ENCODE measurements at regions not wholly inside any gene's neighbourhood (a gene's known extent, or its start where the extent isn't known, plus 50 kb on each side); places are given as distances from the start of the nearest gene placed in this dataset.

DNA sequence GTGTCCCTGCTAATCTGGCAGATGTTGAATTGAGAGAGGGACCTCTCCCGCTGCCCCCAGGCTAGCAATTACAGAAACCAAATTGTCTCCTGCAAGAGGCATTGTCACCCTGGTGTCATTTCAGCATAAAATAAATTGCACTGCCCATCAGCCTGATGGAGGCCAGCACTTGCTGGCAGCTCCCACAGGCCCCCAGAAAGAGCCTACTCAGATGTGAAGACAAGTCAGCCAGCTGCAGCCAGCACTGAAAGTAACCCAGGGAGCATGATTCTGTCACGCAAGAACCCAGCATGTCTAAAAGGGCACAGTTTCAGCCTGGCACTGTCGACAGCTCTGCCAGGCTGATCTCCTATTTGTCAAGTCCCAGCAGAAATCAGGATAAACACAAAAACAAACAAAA is 110.3 kb upstream of the CTTNBP2NL start:
- Histone ChIP-seq H3K4me2 (ENCODE audit: low read depth, low read length, poor library complexity, severe bottlenecking) (no peak overlapping the region), H3K79me2 (ENCODE audit: insufficient read depth, low read length) (no peaks in the 10 kb centered on the region), H2AFZ (ENCODE audit: low read depth, low read length, severe bottlenecking) (no peak overlapping the region), H3K27me3 (ENCODE audit: low read length) (no peaks in the 10 kb centered on the region), H3K4me3 (ENCODE audit: insufficient read depth, low read length, poor library complexity, severe bottlenecking) (no peak overlapping the region), H3K36me3 (ENCODE audit: low read length) (no peaks in the 10 kb centered on the region), H3K9me3 (ENCODE audit: insufficient read depth, low read length) (no peaks in the 10 kb centered on the region), H4K20me1 (ENCODE audit: low read depth, low read length) (no peaks in the 10 kb centered on the region), H3K9me2 (replicated peaks; ENCODE audit: insufficient read depth, low read length) (no peaks in the 10 kb centered on the region), H3F3A (ENCODE audit: insufficient read depth) (no peaks in the 10 kb centered on the region), H3K27ac (ENCODE audit: low read depth, low read length) (no peak overlapping the region), H3K9ac (ENCODE audit: low read length) (no peak overlapping the region)
- TF ChIP-seq EZH2phosphoT487 (conservative IDR thresholded peaks at IDR 0.05; ENCODE audit: low read length), result no peak
- TF ChIP-seq, protein P1, sequence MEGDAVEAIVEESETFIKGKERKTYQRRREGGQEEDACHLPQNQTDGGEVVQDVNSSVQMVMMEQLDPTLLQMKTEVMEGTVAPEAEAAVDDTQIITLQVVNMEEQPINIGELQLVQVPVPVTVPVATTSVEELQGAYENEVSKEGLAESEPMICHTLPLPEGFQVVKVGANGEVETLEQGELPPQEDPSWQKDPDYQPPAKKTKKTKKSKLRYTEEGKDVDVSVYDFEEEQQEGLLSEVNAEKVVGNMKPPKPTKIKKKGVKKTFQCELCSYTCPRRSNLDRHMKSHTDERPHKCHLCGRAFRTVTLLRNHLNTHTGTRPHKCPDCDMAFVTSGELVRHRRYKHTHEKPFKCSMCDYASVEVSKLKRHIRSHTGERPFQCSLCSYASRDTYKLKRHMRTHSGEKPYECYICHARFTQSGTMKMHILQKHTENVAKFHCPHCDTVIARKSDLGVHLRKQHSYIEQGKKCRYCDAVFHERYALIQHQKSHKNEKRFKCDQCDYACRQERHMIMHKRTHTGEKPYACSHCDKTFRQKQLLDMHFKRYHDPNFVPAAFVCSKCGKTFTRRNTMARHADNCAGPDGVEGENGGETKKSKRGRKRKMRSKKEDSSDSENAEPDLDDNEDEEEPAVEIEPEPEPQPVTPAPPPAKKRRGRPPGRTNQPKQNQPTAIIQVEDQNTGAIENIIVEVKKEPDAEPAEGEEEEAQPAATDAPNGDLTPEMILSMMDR (IDR thresholded peaks at IDR 0.05; ENCODE audit: insufficient read depth, low read length, poor library complexity, severe bottlenecking), result no peak

DNA sequence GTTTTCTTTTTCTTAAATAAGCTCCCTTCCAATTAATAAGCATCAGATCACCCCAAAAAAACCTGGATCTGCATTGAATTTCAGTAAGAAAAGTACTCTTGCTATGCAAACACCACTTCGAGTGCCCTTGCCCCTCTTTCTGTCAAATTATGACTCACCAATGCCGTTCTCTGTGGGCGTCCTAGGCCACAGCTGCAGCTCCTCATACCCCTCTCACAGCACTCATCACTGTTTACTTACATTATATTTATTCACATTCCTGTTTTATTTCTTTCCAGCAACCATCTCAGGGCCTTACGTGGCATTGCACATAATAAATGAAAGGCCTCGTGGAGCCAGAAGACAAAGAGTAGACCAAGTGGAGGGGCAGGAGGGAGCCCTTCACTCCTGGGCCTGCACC is 99.1 kb upstream of the CTTNBP2NL start:
- no peaks in the 10 kb centered on the region for H3K9me3 ChIP-seq (ENCODE audit: insufficient read depth, low read length)
- H3K4me3 ChIP-seq (ENCODE audit: insufficient read depth, low read length, poor library complexity, severe bottlenecking), result no peak overlapping the region
- no peaks in the 10 kb centered on the region for H3K79me2 ChIP-seq (ENCODE audit: insufficient read depth, low read length)
- no peak overlapping the region for H3K4me2 ChIP-seq (ENCODE audit: low read depth, low read length, poor library complexity, severe bottlenecking)
- TF ChIP-seq EZH2phosphoT487 (conservative IDR thresholded peaks at IDR 0.05; ENCODE audit: low read length), result no peak
- TF ChIP-seq, protein P1 (IDR thresholded peaks at IDR 0.05; ENCODE audit: insufficient read depth, low read length, poor library complexity, severe bottlenecking), result no peak
- no peaks in the 10 kb centered on the region for H3K9me2 ChIP-seq (replicated peaks; ENCODE audit: insufficient read depth, low read length)
- no peaks in the 10 kb centered on the region for H4K20me1 ChIP-seq (ENCODE audit: low read depth, low read length)
- no peak overlapping the region for H3K9ac ChIP-seq (ENCODE audit: low read length)
- no peaks in the 10 kb centered on the region for H3K27me3 ChIP-seq (ENCODE audit: low read length)
- H3F3A ChIP-seq (ENCODE audit: insufficient read depth), result no peaks in the 10 kb centered on the region
- H3K36me3 ChIP-seq (ENCODE audit: low read length), result no peaks in the 10 kb centered on the region
- H2AFZ ChIP-seq (ENCODE audit: low read depth, low read length, severe bottlenecking), result no peak overlapping the region
- H3K27ac ChIP-seq (ENCODE audit: low read depth, low read length), result no peak overlapping the region

DNA sequence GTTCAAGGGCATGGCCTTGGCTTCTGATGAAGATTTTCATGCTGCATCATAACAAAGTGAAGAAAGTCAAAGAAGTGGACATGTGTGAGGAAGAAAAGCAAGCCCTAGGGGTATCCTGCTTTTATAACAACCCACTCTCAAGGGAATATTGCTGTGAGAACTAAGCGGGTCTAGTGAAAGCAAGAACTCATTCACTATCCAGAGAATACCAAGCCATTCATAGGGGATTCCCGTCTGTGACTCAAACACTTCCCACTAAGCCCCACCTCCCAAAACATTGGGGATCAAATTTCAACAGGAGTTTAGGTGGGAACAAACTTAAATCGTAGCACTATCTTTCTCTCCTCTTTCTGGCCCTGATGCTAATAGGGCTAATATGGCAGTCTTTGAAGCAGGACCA is 98.5 kb upstream of the CTTNBP2NL start:
- H3K79me2 ChIP-seq (ENCODE audit: insufficient read depth, low read length), result no peaks in the 10 kb centered on the region
- H3K36me3 ChIP-seq (ENCODE audit: low read length), result no peaks in the 10 kb centered on the region
- TF ChIP-seq EZH2phosphoT487 (conservative IDR thresholded peaks at IDR 0.05; ENCODE audit: low read length), result no peak
- TF ChIP-seq, protein P1 (IDR thresholded peaks at IDR 0.05; ENCODE audit: insufficient read depth, low read length, poor library complexity, severe bottlenecking), result no peak
- no peaks in the 10 kb centered on the region for H4K20me1 ChIP-seq (ENCODE audit: low read depth, low read length)
- no peak overlapping the region for H3K9ac ChIP-seq (ENCODE audit: low read length)
- no peak overlapping the region for H2AFZ ChIP-seq (ENCODE audit: low read depth, low read length, severe bottlenecking)
- H3K4me3 ChIP-seq (ENCODE audit: insufficient read depth, low read length, poor library complexity, severe bottlenecking), result no peak overlapping the region
- no peaks in the 10 kb centered on the region for H3K9me3 ChIP-seq (ENCODE audit: insufficient read depth, low read length)
- no peak overlapping the region for H3K4me2 ChIP-seq (ENCODE audit: low read depth, low read length, poor library complexity, severe bottlenecking)
- no peak overlapping the region for H3K27ac ChIP-seq (ENCODE audit: low read depth, low read length)
- H3K9me2 ChIP-seq (replicated peaks; ENCODE audit: insufficient read depth, low read length), result no peaks in the 10 kb centered on the region
- no peaks in the 10 kb centered on the region for H3F3A ChIP-seq (ENCODE audit: insufficient read depth)
- H3K27me3 ChIP-seq (ENCODE audit: low read length), result no peaks in the 10 kb centered on the region
